K562 (cell line): ENCODE measurements at regions not wholly inside any gene's neighbourhood (a gene's known extent, or its start where the extent isn't known, plus 50 kb on each side); places are given as distances from the start of the nearest gene placed in this dataset.
"Not testable (repeated sequence)": the region's sequence is repeated elsewhere in the genome, so short reads cannot be mapped to it uniquely, and the experiment has no call there.

Experiments used
- ATAC-seq: fragments of 200-7000 bp; cut with Tn5 transposase; 3 replicates; pipeline ENCODE4 v1.9.1; 2020; ENCODE audit warnings: moderate library complexity
- BruUV-seq: library from RNA; stranded (reverse); fragments of 400-500 nt; replicated peaks from 2 replicates; lab custom pipeline; 2021; lab: Mats Ljungman, UMichigan
- CTCF ChIA-PET: fragments of 300-600 bp; formaldehyde crosslinking; extraction: SDS; loops from one replicate; lab custom pipeline; 2021; ENCODE audit warnings: low intra/inter-chr PET ratio; lab: Yijun Ruan, JAX
- POLR2A ChIA-PET: fragments of 300-600, 350-650 bp; sonication (Branson Sonifier 250); formaldehyde crosslinking; extraction: SDS; loops from one replicate; lab custom pipeline; 2021; ENCODE audit warnings: antibody characterized with exemption, inconsistent platforms; lab: Yijun Ruan, JAX
- DNase-seq, 4 experiments: peaks; one replicate each; pipeline versions ENCODE4 v3.0.0 to v3.0.0-alpha.2; 2011 to 2018; ENCODE audit warnings: low spot score in 3 of 4, mixed read lengths in 3 of 4; ENCODE audit errors: extremely low read depth in 1 of 4
- FAIRE-seq: peaks from 2 replicates; lab custom pipeline; 2011; peaks lifted over from hg19 to GRCh38; lab: Jason Lieb, UNC
- H2AFZ ChIP-seq: 2 replicates; pipeline ENCODE4 v1.6.0; 2011; ENCODE audit warnings: low read depth, low read length, control low read depth, inconsistent platforms
- H3K27ac ChIP-seq: fragments of 200-600 bp; 3 replicates; pipeline ENCODE4 v1.8.0; 2011; ENCODE audit warnings: low read depth, mild to moderate bottlenecking, control low read depth, inconsistent platforms, low read length, moderate library complexity, mixed read lengths; ENCODE audit errors: extremely low read depth
- H3K27me3 ChIP-seq, 2 experiments: fragments of 300-600 bp in 1 of 2; 2 replicates in 1 of 2; 3 replicates in 1 of 2; pipeline versions ENCODE4 v1.6.0 to v1.8.0; 2011; ENCODE audit warnings: inconsistent platforms in 2 of 2, low read length in 2 of 2, mild to moderate bottlenecking in 1 of 2, mixed read lengths in 1 of 2, moderate library complexity in 1 of 2; ENCODE audit not compliant: control insufficient read depth in 2 of 2, insufficient read depth in 2 of 2
- H3K36me3 ChIP-seq: fragments of 300-600 bp; 3 replicates; pipeline ENCODE4 v1.8.0; 2011; ENCODE audit warnings: mild to moderate bottlenecking, low read length, inconsistent platforms; ENCODE audit not compliant: control insufficient read depth, insufficient read depth
- H3K4me1 ChIP-seq, 2 experiments: fragments of 200-600 bp in 1 of 2; replicated peaks in 1 of 2; 2 replicates in 1 of 2; 3 replicates in 1 of 2; pipeline versions ENCODE4 v1.5.1 to v1.8.0; 2011; ENCODE audit warnings: inconsistent platforms in 2 of 2, low read length in 2 of 2, mild to moderate bottlenecking in 1 of 2, mixed read lengths in 1 of 2, moderate library complexity in 1 of 2; ENCODE audit not compliant: control insufficient read depth in 2 of 2, insufficient read depth in 2 of 2
- H3K4me2 ChIP-seq: 2 replicates; pipeline ENCODE4 v1.6.1; 2011; ENCODE audit warnings: low read length, control low read depth, inconsistent platforms, mixed read lengths; ENCODE audit not compliant: insufficient read depth
- H3K4me3 ChIP-seq: fragments of 200-600 bp; sonication (generic), shearing (Covaris generic); 2 replicates; pipeline ENCODE4 v1.5.1; 2016; ENCODE audit warnings: control low read depth, inconsistent platforms
- H3K79me2 ChIP-seq: fragments of 200-600 bp; 3 replicates; pipeline ENCODE4 v1.8.0; 2011; ENCODE audit warnings: low read length, inconsistent platforms; ENCODE audit not compliant: control insufficient read depth, insufficient read depth
- H3K9ac ChIP-seq, 2 experiments: 2 replicates each; pipeline versions ENCODE4 v1.6.0 to v1.6.1; 2011; ENCODE audit warnings: low read depth in 2 of 2, low read length in 2 of 2, control low read depth in 1 of 2, inconsistent platforms in 1 of 2, mild to moderate bottlenecking in 1 of 2, mixed read lengths in 1 of 2; ENCODE audit not compliant: insufficient read depth in 1 of 2
- H3K9me1 ChIP-seq: one replicate; pipeline ENCODE4 v1.6.0; 2011; ENCODE audit warnings: inconsistent platforms, mild to moderate bottlenecking, low read length, moderate library complexity; ENCODE audit not compliant: control insufficient read depth, insufficient read depth
- H3K9me3 ChIP-seq: replicated peaks from 2 replicates; pipeline ENCODE4 v1.5.1; 2011; ENCODE audit warnings: low read depth, low read length, inconsistent platforms; ENCODE audit not compliant: control insufficient read depth, insufficient read depth
- H4K20me1 ChIP-seq: replicated peaks from 2 replicates; pipeline ENCODE4 v1.6.1; 2011; ENCODE audit warnings: low read length, inconsistent platforms, mixed read lengths; ENCODE audit not compliant: control insufficient read depth, insufficient read depth
- CBX8 ChIP-seq: fragments of 200-600 bp; sonication (generic); IDR thresholded peaks from 2 replicates; pipeline ENCODE4 v1.6.1; 2012; ENCODE audit warnings: borderline replicate concordance, mixed run types, low read depth, mild to moderate bottlenecking, moderate library complexity, mixed read lengths, low read length, control low read depth, inconsistent platforms; ENCODE audit not compliant: poor library complexity, severe bottlenecking; ENCODE audit errors: extremely low read depth
- E2F8 ChIP-seq: fragments of 450-650 bp; IDR thresholded peaks from 2 replicates; pipeline ENCODE4 v1.7.1; 2018; ENCODE audit warnings: mild to moderate bottlenecking, low read depth; ENCODE audit not compliant: partially characterized antibody
- NFE2L1 ChIP-seq: fragments of 450-650 bp; IDR thresholded peaks from 2 replicates; pipeline ENCODE4 v1.6.1; 2016; ENCODE audit warnings: missing genetic modification characterization, low read depth, mild to moderate bottlenecking, missing compliant biosample characterization, moderate library complexity, borderline replicate concordance
- PYGO2 ChIP-seq: fragments of 450-650 bp; IDR thresholded peaks from 2 replicates; pipeline ENCODE4 v1.6.1; 2016; ENCODE audit warnings: mild to moderate bottlenecking, missing genetic modification characterization, moderate library complexity, missing compliant biosample characterization
- RBM39 ChIP-seq: fragments of 200-400 bp; formaldehyde crosslinking; optimal IDR thresholded peaks from 2 replicates; pipeline ENCODE3; 2018; ENCODE audit warnings: low read depth, low read length
- SIX5 ChIP-seq, 2 experiments: IDR thresholded peaks; 2 replicates each; pipeline ENCODE4 v1.6.1; 2011; ENCODE audit warnings: low read length in 2 of 2, borderline replicate concordance in 1 of 2, low read depth in 1 of 2, mild to moderate bottlenecking in 1 of 2, moderate library complexity in 1 of 2; ENCODE audit not compliant: insufficient read depth in 1 of 2
- TBP ChIP-seq: optimal IDR thresholded peaks from 2 replicates; pipeline ENCODE3; 2011; ENCODE audit warnings: low read depth, low read length, improper control_type of control experiment
- ZNF324 ChIP-seq: fragments of 250-450 bp; sonication (Bioruptor Pico); IDR thresholded peaks from 2 replicates; pipeline ENCODE4 v1.4.0; 2020; ENCODE audit warnings: mild to moderate bottlenecking
- WGBS: fragments of 100-300 bp; shearing (Covaris generic); methylation state at CpG from one replicate; pipeline ENCODE4 v1.1.6; 2016; ENCODE audit warnings: low coverage, mixed read lengths; ENCODE audit not compliant: insufficient coverage; ENCODE audit errors: missing lambda C conversion rate; 5-methylcytosine and 5-hydroxymethylcytosine counted together
- in situ Hi-C: fragments of 300-500 bp; cut with MboI; formaldehyde crosslinking; loops from 4 replicates; pipeline ENCODE4 v1.15.0; 2018; ENCODE audit warnings: inconsistent platforms, mixed read lengths
- intact Hi-C: fragments of 100-400 bp; cut with micrococcal nuclease; formaldehyde crosslinking; loops from 2 replicates; pipeline ENCODE4 v1.14.2; 2022
- TF ChIP-seq, protein P1 (sequence below): fragments of 450-650 bp; formaldehyde crosslinking; IDR thresholded peaks from 2 replicates; pipeline ENCODE4 v1.4.0; 2020; ENCODE audit warnings: mild to moderate bottlenecking, mixed read lengths

DNA sequence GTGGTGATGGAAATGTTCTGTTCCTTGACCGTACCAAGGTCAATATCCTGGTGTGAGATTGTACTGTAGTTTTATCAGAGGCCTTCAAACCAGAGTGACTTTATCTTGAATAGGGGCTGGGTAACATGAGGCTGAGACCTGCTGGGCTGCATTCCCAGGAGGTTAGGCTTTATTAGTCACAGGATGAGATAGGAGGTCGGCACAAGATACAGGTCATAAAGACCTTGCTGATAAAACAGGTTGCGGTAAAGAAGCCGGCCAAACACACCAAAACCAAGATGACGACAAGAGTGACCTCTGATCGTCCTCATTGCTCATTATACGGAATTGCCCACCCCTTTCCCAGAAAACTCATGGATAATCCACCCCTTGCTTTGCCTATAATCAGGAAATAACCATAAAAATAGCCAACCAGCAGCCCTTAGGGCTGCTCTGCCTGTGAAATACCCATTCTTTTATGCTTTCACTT, 123.8 kb upstream of the MXRA5 start:
- in situ Hi-C loops, DNase-seq, H2AFZ ChIP-seq, H3K4me2 ChIP-seq, H3K4me1 ChIP-seq, H3K9ac ChIP-seq, H3K9me3 ChIP-seq, BruUV-seq, CTCF ChIA-PET, ATAC-seq, H3K27ac ChIP-seq, H3K79me2 ChIP-seq, FAIRE-seq, H3K27me3 ChIP-seq, H4K20me1 ChIP-seq, POLR2A ChIA-PET, H3K9me1 ChIP-seq, H3K4me3 ChIP-seq, intact Hi-C loops, H3K36me3 ChIP-seq: not testable (repeated sequence)
- WGBS: 5% methylated on average over 7 of the region's 7 CpGs

DNA sequence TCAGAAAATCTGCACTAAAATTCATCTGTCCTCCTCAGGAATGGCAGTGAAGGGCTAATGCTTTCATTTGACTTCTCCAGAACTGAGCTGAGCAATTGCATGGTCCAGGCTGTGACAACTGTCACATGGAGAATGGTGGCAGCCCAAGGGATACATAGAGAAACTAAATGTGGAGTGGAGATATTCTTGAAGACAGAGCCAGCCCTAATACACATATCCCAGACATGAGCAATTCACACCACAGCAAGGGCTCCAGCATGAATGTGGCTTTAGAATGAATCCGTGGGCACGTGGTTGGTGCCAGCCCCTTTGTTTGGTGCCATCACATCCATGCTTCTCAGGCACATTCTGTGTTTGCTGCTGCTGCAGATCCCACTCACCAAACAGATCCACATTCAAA, 121.6 kb upstream of the MXRA5 start:
- Histone ChIP-seq H3K27me3 (no peaks in the 10 kb centered on the region), H3K4me2 (no peak overlapping the region), H2AFZ (no peak overlapping the region), H3K9me3 (no peaks in the 10 kb centered on the region), H3K4me3 (no peak overlapping the region), H3K27ac (no peak overlapping the region), H3K9ac (no peak overlapping the region), H3K79me2 (no peaks in the 10 kb centered on the region), H4K20me1 (no peaks in the 10 kb centered on the region), H3K4me1 (no peaks in the 10 kb centered on the region), H3K9me1 (no peaks in the 10 kb centered on the region), H3K36me3 (no peaks in the 10 kb centered on the region)
- POLR2A ChIA-PET: no interaction called here
- no peak for DNase-seq
- CTCF ChIA-PET: no interaction called here
- FAIRE-seq: no peak
- WGBS: 0% methylated on average over 2 of the region's 2 CpGs
- in situ Hi-C loops: no loop called here
- intact Hi-C loops: no loop called here
- no peak for ATAC-seq
- no TSS peak for BruUV-seq
- TF ChIP-seq NFE2L1 (tag) (no peak), RBM39 (no peak), ZNF324 (CRISPR knock-in tag) (no peak), TBP (no peak), PYGO2 (no peak), CBX8 (no peak), E2F8 (no peak), SIX5 (IDR thresholded peaks at IDR 0.05; ENCODE audit: borderline replicate concordance in 1 of 2, insufficient read depth in 1 of 2, low read depth in 1 of 2, low read length in 2 of 2) (no peak)
- TF ChIP-seq, protein P1, sequence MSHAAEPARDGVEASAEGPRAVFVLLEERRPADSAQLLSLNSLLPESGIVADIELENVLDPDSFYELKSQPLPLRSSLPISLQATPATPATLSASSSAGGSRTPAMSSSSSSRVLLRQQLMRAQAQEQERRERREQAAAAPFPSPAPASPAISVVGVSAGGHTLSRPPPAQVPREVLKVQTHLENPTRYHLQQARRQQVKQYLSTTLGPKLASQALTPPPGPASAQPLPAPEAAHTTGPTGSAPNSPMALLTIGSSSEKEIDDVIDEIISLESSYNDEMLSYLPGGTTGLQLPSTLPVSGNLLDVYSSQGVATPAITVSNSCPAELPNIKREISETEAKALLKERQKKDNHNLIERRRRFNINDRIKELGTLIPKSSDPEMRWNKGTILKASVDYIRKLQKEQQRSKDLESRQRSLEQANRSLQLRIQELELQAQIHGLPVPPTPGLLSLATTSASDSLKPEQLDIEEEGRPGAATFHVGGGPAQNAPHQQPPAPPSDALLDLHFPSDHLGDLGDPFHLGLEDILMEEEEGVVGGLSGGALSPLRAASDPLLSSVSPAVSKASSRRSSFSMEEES (CRISPR knock-in tag): no peak
